ENCODE measurements at regions not wholly inside any gene's neighbourhood (a gene's known extent, or its start where the extent isn't known, plus 50 kb on each side); places are given as distances from the start of the nearest gene placed in this dataset.
A peak's percentile ranks its signal among the peaks of the same experiment; 100 is the strongest.
"Not testable (repeated sequence)": the region's sequence is repeated elsewhere in the genome, so short reads cannot be mapped to it uniquely, and the experiment has no call there.

DNA sequence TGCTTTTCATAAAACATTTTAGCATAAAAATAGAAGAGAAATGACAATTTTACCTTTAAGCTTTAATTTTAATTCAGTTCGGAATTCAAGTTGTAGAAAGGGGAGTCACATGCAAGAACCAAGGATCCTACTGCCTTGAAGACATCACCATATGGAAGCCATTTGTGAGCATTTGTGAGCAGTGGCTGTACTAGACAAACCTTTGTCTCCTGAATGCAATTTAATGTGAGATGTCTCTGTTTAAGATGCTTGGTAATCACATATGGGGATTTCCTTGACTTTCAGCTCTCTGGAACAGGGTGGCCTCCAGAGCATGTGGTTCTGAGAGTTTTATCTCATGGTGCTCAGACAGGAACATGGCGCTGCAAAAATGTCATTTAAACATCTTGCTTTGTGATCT lies 421.8 kb downstream of the NYAP2 start:
- DNase-seq (ENCODE audit: low read depth): no peak

- no peak for DNase-seq (ENCODE audit: low read depth)
Observed at GRCh38 chr2:225820826-225821225, 421.3 kb downstream of the NYAP2 start.

- no peak for DNase-seq (ENCODE audit: low read depth)
Observed at GRCh38 chr2:225814554-225814953, 415.0 kb downstream of the NYAP2 start.

DNA sequence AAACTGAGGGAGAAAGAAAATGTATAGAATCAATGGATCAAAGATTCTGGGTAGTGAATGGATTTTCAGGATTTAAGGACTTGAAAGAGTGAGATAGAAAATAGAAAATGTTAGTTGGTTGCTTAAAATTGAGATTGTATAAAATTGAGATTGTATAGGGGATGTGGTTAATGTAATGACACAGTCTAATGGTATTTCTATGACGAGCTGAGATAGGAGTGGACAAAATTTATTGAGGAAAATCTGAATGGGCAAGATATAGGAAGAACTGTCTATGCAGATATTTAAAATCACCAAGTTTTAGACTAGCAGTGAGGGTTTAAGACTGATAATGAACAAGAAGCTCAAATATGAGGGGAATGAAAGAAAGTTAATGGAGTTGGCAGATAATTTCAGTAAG lies 406.6 kb downstream of the NYAP2 start:
- no peak for DNase-seq (ENCODE audit: low read depth)

DNA sequence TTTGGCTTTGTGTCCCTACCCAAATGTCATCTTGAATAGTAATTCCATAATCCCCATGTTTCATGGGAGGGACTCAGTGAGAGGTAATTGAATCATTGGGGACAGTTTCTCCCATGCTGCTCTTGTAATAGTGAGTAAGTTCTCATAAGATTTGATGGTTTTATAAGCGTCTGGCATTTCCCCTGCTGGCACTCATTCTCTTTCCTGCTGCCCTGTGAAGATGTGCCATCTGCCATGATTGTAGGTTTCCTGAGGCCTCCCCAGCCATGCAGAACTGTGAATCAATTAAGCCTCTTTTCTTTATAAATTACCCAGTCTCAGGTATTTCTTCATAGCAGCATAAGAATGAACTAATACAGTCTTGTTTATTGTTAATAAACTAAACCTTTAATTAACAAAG lies 402.6 kb downstream of the NYAP2 start:
- DNase-seq (ENCODE audit: low read depth): not testable (repeated sequence)

DNA sequence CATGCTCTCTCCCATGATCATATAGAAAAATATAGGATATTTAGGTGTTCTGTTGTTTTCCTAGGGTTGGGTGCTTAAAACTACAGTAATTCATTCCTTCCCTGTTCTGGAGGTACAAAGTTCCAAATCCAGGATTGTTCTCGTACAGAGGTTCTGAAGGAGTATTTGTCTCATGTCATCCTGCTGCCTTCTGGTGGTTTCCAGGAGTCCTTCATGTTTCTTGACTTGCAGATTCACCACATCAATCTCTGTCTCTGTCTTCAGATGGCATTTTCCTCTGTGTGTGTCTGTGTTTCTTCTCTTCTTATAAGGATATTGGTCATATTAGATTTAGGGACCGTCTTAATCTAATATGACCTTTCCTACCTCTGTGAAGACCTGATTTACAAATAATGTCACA lies 397.9 kb downstream of the NYAP2 start:
- no peak for DNase-seq (ENCODE audit: low read depth)

GRCh38 chr2:225794652-225795400 lies 395.3 kb downstream of the NYAP2 start:
- no peak for DNase-seq (ENCODE audit: low read depth)

GRCh38 chr2:225793736-225794550 lies 394.4 kb downstream of the NYAP2 start:
- no peak for DNase-seq (ENCODE audit: low read depth)

GRCh38 chr2:225788571-225789094 lies 389.1 kb downstream of the NYAP2 start:
- DNase-seq (ENCODE audit: low read depth): no peak

DNA sequence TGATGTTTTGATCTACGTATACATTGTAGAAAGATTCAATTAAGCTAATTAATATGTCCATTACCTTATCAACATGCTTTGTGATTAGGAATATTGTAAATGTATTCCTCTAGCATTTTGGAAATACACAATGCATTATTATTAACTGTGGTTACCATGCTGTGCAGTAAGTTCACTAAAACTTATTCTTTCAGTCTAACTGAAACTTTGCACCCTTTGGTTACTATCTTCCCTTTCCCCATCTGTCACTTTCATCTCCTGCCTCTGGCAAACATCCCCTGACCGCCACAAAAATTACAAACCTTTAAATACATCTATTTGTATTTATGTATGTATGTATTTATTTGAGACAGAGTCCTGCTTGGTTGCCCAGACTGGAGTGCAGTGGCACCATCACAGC lies 388.0 kb downstream of the NYAP2 start:
- DNase-seq (ENCODE audit: low read depth): no peak

- no peak for DNase-seq (ENCODE audit: low read depth)
Observed at GRCh38 chr2:225781991-225782390, 382.5 kb downstream of the NYAP2 start.

DNA sequence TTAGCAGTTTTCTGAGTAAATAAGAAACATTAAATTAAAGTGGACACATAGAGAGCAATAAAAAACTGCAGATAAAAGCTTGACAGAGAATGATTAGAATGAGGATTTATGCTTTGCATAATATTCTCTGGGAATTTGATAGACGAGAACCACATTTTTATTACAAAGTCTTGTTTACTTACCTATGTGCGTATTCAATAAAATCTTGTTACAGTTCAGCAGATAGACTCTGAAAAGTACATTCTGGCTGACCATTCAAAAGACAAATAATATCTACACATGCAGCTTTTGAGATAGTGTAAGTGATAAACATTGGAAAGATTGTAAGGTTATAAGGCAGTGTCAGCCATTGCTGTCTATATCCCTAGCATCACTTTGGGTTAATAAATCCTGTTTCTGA lies 381.6 kb downstream of the NYAP2 start:
- DNase-seq (ENCODE audit: low read depth): no peak

DNA sequence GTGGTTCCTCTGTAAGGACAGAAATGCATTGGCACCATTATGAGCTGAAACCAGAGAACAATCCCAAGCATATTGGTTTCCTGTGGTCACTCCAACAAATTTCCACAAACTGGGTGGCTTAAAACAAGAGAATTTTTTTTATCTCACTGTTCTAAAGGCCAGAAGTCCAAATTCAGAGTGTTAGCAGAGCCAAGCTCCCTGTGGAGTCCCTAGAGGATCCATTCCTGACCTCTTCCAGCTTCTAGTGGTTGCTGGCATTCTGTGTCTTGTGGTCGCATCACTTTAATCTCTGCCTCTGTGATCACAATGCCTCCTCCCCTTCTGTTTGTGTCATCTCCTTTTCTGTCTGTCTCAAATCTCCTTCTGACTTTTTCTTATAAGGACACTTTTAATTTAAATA lies 380.3 kb downstream of the NYAP2 start:
- no peak for DNase-seq (ENCODE audit: low read depth)

DNA sequence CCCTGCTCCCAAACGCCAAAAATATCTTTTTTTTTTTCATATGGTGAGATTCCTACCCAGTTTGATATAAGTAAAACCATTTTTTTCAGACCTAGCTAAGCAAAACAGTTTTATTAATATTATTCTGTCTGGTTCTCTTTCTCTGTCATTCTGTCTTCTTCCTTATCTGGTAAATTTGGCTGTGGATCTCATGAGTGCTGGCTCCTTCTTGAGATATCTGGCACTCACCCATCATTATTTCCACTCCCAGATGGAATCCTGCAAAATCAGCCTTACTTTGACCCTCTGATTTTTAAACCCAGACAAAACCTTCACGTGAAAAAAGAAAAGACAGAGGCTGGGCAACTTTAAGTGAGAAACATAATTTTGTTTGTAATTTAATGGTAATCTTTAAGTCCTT lies 373.6 kb downstream of the NYAP2 start:
- no peak for DNase-seq (ENCODE audit: low read depth)

DNA sequence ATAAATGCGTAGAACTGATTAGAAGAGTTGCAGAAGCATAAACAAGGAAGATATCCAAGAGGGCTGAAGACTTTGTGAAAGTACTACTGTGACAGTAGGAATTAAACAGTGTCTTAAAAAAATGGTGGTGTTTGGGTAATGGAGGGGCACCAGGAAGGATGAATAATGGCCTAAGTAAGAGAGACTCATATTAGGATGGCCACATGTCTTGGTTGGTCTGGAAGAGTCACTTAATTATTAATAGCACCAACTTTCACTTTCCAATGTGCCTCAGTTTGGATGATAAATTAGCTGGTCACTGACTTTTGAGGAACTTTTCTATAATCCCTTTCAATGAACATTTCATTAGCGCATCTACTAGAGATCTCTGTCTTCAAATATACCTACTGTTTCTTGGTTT lies 372.2 kb downstream of the NYAP2 start:
- no peak for DNase-seq (ENCODE audit: low read depth)

DNA sequence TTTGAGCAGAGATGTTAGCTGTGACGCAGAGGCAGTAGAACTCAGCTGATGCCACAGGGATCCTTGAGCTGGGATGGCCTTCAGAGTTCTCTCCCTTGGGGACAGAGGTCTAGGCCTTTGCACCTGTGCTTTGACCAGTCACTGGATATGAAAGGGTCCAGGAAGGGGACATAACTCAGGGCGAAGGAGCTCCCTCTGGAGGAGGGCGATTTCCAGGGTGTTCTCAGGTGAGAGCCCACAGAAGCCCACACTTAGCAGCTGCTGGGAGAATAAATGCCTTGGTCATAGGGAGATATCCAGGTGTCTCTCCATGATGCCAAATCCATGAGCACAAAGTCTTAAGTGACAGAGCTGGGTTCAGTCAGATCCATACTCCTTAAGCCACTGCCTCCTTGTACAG lies 369.2 kb downstream of the NYAP2 start:
- DNase-seq (ENCODE audit: low read depth): no peak

GRCh38 chr2:225766431-225766830 lies 366.9 kb downstream of the NYAP2 start:
- peak; percentile 79 for DNase-seq (ENCODE audit: low read depth)

DNA sequence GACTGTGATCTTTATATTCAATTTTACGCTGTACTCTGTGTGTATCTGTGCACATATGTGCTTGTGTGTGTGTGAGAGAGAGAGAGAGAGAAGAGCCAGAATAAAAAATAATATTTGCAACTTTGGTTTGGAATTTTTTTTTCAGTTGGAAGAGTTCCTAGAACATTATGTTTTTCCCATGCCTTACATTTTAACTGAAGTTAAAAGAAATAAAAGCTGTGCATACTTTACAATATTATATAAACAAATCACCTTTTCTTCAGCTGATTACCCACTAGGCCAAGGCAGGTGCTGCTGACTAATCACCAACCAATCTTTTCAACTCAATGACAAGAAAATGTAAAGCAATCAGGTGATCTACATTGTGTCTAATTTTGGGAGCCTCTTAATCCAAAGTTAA lies 366.3 kb downstream of the NYAP2 start:
- no peak for DNase-seq (ENCODE audit: low read depth)

GRCh38 chr2:225764346-225764745 lies 364.8 kb downstream of the NYAP2 start:
- DNase-seq (ENCODE audit: low read depth): no peak

DNA sequence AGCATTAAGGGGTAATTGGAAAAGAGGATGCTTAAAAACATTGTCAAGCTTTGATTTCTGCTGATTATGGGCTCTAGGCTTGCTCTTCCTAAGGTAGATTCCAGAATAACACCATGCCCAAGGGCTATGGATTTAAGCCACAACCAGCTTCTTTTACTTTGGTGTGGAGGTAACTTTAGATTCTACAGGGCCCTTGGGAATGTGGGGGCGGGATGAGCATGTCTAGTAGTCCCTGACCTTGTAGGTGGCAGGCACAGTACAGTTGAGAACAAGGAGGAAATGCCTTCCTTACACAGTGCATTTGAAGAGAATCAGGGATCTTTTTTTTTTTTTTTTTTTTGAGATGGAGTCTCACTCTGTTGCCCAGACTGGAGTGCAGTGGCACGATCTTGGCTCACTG lies 364.2 kb downstream of the NYAP2 start:
- DNase-seq (ENCODE audit: low read depth): no peak

DNA sequence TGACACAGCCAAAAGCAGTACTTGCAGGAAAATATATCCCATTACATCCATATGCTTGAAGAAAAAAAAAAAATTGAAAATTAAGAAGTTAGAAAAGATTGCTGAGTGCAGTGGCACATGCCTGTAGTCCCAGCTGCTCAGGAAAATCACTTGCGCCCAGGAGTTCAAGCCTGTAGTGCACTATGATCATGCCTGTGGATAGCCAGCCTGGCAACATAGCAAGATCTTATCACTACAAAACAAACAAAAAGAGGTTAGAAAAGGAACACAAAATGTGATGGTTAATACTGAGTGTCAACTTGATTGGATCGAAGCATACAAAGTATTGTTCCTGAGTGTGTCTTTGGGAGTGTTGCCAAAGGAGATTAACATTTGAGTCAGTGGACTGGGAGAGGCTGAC lies 361.9 kb downstream of the NYAP2 start:
- no peak for DNase-seq (ENCODE audit: low read depth)

DNA sequence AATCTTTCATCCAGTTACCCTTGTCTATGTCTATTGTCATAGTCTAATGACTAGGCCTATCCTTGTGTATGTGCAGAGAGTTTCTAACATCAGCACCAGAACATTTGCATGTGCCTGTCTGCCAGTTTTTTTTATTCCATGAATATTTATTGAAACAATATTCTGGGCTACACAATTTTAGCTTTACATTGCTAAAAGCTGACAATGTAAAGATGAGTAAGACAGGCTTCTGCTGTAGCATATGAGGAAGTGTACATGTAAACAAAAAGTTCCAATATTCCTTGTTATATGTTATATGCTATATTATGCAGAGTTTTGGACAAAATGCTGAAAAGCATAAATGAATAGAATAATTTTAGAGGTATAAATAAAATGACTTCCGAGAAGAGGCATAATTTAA lies 357.7 kb downstream of the NYAP2 start:
- DNase-seq (ENCODE audit: low read depth): no peak

- no peak for DNase-seq (ENCODE audit: low read depth)
Observed at GRCh38 chr2:225756198-225756597, 356.7 kb downstream of the NYAP2 start.
